Hepatocyte (in vitro differentiated cells): ENCODE measurements at regions not wholly inside any gene's neighbourhood (a gene's known extent, or its start where the extent isn't known, plus 50 kb on each side); places are given as distances from the start of the nearest gene placed in this dataset.

Experiments used
- DNase-seq: peaks from one replicate; pipeline ENCODE4 v3.0.0-alpha.2; 2016; ENCODE audit warnings: low spot score
- H2AFZ ChIP-seq: fragments of 200-600 bp; sonication (generic); 2 replicates; pipeline ENCODE4 v1.6.0; 2016; ENCODE audit warnings: antibody characterized with exemption, mild to moderate bottlenecking
- H3K27ac ChIP-seq: fragments of 200-600 bp; sonication (generic); 2 replicates; pipeline ENCODE4 v1.5.1; 2016; ENCODE audit warnings: mild to moderate bottlenecking
- H3K27me3 ChIP-seq: fragments of 200-600 bp; sonication (generic); 2 replicates; pipeline ENCODE4 v1.6.1; 2016
- H3K36me3 ChIP-seq: fragments of 200-600 bp; sonication (generic); replicated peaks from 2 replicates; pipeline ENCODE4 v1.5.1; 2016; ENCODE audit warnings: low read depth; ENCODE audit not compliant: insufficient read depth
- H3K4me1 ChIP-seq: fragments of 200-600 bp; sonication (generic); 2 replicates; pipeline ENCODE4 v1.5.1; 2016; ENCODE audit warnings: mild to moderate bottlenecking, moderate library complexity; ENCODE audit not compliant: insufficient read depth
- H3K4me2 ChIP-seq: fragments of 200-600 bp; sonication (generic); 2 replicates; pipeline ENCODE4 v1.6.0; 2016
- H3K4me3 ChIP-seq: fragments of 200-600 bp; sonication (generic); 2 replicates; pipeline ENCODE4 v1.5.1; 2016; ENCODE audit warnings: mild to moderate bottlenecking
- H3K79me2 ChIP-seq: fragments of 200-600 bp; sonication (generic); 2 replicates; pipeline ENCODE4 v1.6.0; 2017; ENCODE audit warnings: mild to moderate bottlenecking
- H3K9me2 ChIP-seq: fragments of 200-600 bp; sonication (generic); replicated peaks from 2 replicates; pipeline ENCODE4 v1.6.0; 2017; ENCODE audit warnings: mild to moderate bottlenecking; ENCODE audit not compliant: insufficient read depth
- H3K9me3 ChIP-seq: fragments of 200-600 bp; sonication (generic); 2 replicates; pipeline ENCODE4 v1.5.1; 2016; ENCODE audit warnings: low read depth, mild to moderate bottlenecking
- H4K20me1 ChIP-seq: fragments of 200-600 bp; sonication (generic); 2 replicates; pipeline ENCODE4 v1.6.0; 2016; ENCODE audit warnings: mild to moderate bottlenecking; ENCODE audit not compliant: insufficient read depth, poor library complexity, severe bottlenecking
- EZH2 ChIP-seq: fragments of 200-600 bp; sonication (generic); IDR thresholded peaks from 2 replicates; pipeline ENCODE4 v1.6.1; 2016; ENCODE audit warnings: antibody characterized with exemption, mild to moderate bottlenecking, borderline replicate concordance
- EZH2phosphoT487 ChIP-seq: fragments of 200-600 bp; sonication (generic); IDR thresholded peaks from one replicate; pipeline ENCODE4 v1.6.1; 2018; ENCODE audit warnings: antibody characterized with exemption, mild to moderate bottlenecking, low read depth, moderate library complexity; ENCODE audit not compliant: unreplicated experiment, severe bottlenecking
- WGBS: methylation state at CpG from one replicate; pipeline ENCODE4 v1.1.6; 2016; ENCODE audit warnings: low lambda C conversion rate; ENCODE audit errors: missing lambda C conversion rate; 5-methylcytosine and 5-hydroxymethylcytosine counted together
- TF ChIP-seq, protein P1 (sequence below): fragments of 200-600 bp; sonication (generic); IDR thresholded peaks from 2 replicates; pipeline ENCODE4 v1.5.1; 2016; ENCODE audit warnings: antibody characterized with exemption, mild to moderate bottlenecking; ENCODE audit not compliant: poor library complexity

DNA sequence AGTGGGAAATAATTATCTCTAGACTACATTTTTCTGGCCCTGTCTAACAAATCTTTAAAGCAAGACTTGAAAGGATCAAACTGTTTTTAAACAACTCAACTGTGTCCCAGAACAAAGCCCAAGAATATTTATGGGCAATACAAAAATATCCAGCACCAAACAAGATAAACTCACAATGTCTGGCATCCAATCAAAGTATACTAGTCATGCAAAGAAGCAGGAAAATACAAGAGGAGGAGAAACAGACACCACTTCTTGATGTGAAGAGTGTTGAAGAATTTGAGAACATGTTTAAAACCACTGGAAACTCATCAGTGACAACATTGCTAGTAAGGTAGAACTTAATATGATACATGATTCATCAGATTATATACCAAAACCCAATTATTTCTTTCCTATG lies 66.1 kb upstream of the CDC42EP3 start:
- Histone ChIP-seq H3K27me3 (no peaks in the 10 kb centered on the region), H2AFZ (no peak overlapping the region), H3K27ac (no peak overlapping the region), H3K4me1 (no peaks in the 10 kb centered on the region), H3K9me2 (no peaks in the 10 kb centered on the region), H3K9me3 (no peaks in the 10 kb centered on the region), H3K4me2 (no peak overlapping the region), H3K79me2 (no peaks in the 10 kb centered on the region), H4K20me1 (no peaks in the 10 kb centered on the region), H3K36me3 (no peaks in the 10 kb centered on the region), H3K4me3 (no peak overlapping the region)
- no peak for DNase-seq
- TF ChIP-seq EZH2 = no peak
- TF ChIP-seq, protein P1, sequence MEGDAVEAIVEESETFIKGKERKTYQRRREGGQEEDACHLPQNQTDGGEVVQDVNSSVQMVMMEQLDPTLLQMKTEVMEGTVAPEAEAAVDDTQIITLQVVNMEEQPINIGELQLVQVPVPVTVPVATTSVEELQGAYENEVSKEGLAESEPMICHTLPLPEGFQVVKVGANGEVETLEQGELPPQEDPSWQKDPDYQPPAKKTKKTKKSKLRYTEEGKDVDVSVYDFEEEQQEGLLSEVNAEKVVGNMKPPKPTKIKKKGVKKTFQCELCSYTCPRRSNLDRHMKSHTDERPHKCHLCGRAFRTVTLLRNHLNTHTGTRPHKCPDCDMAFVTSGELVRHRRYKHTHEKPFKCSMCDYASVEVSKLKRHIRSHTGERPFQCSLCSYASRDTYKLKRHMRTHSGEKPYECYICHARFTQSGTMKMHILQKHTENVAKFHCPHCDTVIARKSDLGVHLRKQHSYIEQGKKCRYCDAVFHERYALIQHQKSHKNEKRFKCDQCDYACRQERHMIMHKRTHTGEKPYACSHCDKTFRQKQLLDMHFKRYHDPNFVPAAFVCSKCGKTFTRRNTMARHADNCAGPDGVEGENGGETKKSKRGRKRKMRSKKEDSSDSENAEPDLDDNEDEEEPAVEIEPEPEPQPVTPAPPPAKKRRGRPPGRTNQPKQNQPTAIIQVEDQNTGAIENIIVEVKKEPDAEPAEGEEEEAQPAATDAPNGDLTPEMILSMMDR = no peak
- no peak for TF ChIP-seq EZH2phosphoT487

DNA sequence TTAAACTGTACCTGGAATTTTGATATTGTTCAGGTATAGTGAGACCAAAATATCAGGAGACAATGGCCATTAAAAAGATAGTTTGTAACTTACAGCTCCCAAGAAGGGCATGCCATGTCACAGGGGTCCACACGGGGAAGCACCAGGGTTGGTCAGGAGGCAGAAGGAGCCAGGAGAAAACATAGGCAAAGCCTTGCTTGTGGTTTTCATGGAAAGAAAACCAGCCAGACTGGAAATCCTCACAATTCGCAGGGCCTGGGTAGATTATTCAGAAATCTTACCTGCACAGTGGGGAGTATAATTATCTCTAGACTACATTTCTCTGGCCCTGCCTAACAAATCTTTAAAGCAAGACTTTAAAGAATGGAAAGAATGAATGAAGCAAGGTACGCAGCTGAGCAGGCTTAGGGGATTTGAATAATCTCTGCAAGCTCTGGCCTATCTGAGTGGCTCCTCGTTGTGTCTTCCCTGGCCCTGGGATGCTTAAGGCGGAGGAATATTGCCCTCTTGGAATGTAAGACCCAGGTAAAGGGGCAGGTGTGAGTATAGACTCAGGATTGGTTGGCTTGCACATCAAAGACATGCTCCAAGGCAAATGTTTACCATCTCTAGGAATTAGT lies 66.9 kb upstream of the CDC42EP3 start:
- H3K4me1 ChIP-seq = no peaks in the 10 kb centered on the region
- no peaks in the 10 kb centered on the region for H4K20me1 ChIP-seq
- H3K27ac ChIP-seq = no peak overlapping the region
- H2AFZ ChIP-seq = no peak overlapping the region
- H3K36me3 ChIP-seq = no peaks in the 10 kb centered on the region
- no peaks in the 10 kb centered on the region for H3K9me2 ChIP-seq
- no peak overlapping the region for H3K4me3 ChIP-seq
- H3K27me3 ChIP-seq = no peaks in the 10 kb centered on the region
- DNase-seq = no peak
- no peaks in the 10 kb centered on the region for H3K79me2 ChIP-seq
- no peak for TF ChIP-seq EZH2
- TF ChIP-seq EZH2phosphoT487 = no peak
- TF ChIP-seq, protein P1 = no peak
- 62% methylated on average over 5 of the region's 5 CpGs for WGBS
- H3K9me3 ChIP-seq = no peaks in the 10 kb centered on the region
- H3K4me2 ChIP-seq = no peak overlapping the region

DNA sequence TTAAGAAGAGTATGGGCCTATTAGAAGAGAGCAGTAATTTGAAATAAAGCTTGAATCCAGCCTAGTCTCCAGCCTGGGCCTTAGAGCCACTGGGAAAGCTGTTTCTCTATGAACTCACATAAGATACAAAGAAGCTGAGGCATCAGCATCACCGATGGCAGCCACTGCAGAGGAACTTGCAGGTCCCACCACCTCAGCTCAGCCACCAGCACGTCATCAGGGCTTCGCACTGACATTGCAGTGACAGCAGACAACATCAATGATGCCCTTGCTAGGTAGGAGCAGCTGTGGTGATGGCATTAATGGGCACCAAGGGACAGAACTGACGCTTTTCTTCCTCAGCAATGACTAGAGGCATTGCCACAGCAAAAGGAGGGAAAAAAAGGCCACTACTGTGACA lies 67.7 kb upstream of the CDC42EP3 start:
- Histone ChIP-seq H3K27ac (no peak overlapping the region), H3K9me3 (no peaks in the 10 kb centered on the region), H3K79me2 (no peaks in the 10 kb centered on the region), H2AFZ (no peak overlapping the region), H4K20me1 (no peaks in the 10 kb centered on the region), H3K9me2 (no peaks in the 10 kb centered on the region), H3K36me3 (no peaks in the 10 kb centered on the region), H3K4me1 (no peaks in the 10 kb centered on the region), H3K27me3 (no peaks in the 10 kb centered on the region), H3K4me2 (no peak overlapping the region), H3K4me3 (no peak overlapping the region)
- DNase-seq = no peak
- 91% methylated on average over 4 of the region's 4 CpGs for WGBS
- no peak for TF ChIP-seq EZH2

DNA sequence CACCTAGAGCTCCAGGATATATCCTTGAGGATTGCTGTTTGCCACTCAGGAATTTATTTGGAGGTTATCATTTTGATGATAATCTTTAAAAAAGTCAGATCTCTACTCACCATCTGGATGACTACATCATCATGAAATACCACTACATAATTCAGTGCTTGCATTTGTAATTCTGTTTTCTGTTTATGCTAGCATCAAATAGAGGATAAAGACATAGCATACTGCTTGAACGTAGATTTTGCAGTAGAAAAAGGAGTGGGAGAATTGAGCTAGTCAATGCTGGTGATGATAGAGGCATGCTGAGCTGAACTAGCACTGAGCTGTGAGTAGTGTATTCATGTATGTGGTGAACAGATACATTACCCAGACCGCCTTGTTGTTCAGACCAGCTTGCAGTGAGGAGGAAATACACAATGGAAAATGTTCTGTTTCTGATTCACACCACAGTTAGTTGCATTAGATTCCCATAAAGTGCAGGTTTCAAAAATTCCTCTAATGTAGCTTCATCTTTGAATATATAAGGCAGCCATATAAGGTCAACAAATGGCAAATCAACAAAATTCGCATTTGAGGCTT lies 68.8 kb upstream of the CDC42EP3 start:
- Histone ChIP-seq H3K27me3 (no peaks in the 10 kb centered on the region), H3K36me3 (no peaks in the 10 kb centered on the region), H3K27ac (no peak overlapping the region), H3K79me2 (no peaks in the 10 kb centered on the region), H3K4me1 (no peaks in the 10 kb centered on the region), H4K20me1 (no peaks in the 10 kb centered on the region), H3K4me3 (no peak overlapping the region), H3K9me3 (no peaks in the 10 kb centered on the region), H2AFZ (no peak overlapping the region), H3K4me2 (no peak overlapping the region), H3K9me2 (no peaks in the 10 kb centered on the region)
- peak; percentile 15 for DNase-seq
- TF ChIP-seq EZH2phosphoT487 (no peak), EZH2 (no peak)
- TF ChIP-seq, protein P1 = no peak
- WGBS = 71% methylated on average over 3 of the region's 3 CpGs
